HEK293 (cell line): ENCODE measurements at regions not wholly inside any gene's neighbourhood (a gene's known extent, or its start where the extent isn't known, plus 50 kb on each side); places are given as distances from the start of the nearest gene placed in this dataset.

Source experiments
- CTCF ChIP-seq: fragments of 450-650 bp; formaldehyde crosslinking; IDR thresholded peaks from 2 replicates; pipeline ENCODE4 v1.5.1; 2016; ENCODE audit warnings: missing biosample characterization, missing genetic modification characterization
- TRIM28 ChIP-seq: IDR thresholded peaks from 2 replicates; pipeline ENCODE4 v1.6.1; 2011; ENCODE audit warnings: low read length, control low read depth, borderline replicate concordance
- ZNF10 ChIP-seq: fragments of 450-650 bp; formaldehyde crosslinking; IDR thresholded peaks from 2 replicates; pipeline ENCODE4 v1.5.1; 2017; ENCODE audit warnings: missing biosample characterization, missing genetic modification characterization
- ZNF112 ChIP-seq: fragments of 450-650 bp; formaldehyde crosslinking; IDR thresholded peaks from 2 replicates; pipeline ENCODE4 v1.5.0; 2017; ENCODE audit warnings: missing biosample characterization, missing genetic modification characterization
- ZNF175 ChIP-seq: fragments of 450-650 bp; formaldehyde crosslinking; IDR thresholded peaks from 2 replicates; pipeline ENCODE4 v1.5.1; 2016; ENCODE audit warnings: missing biosample characterization, missing genetic modification characterization
- ZNF311 ChIP-seq: fragments of 450-650 bp; formaldehyde crosslinking; IDR thresholded peaks from 2 replicates; pipeline ENCODE4 v1.5.1; 2017; ENCODE audit warnings: missing biosample characterization, missing genetic modification characterization, borderline replicate concordance
- ZNF362 ChIP-seq: fragments of 450-650 bp; formaldehyde crosslinking; IDR thresholded peaks from 2 replicates; pipeline ENCODE4 v1.5.1; 2016; ENCODE audit warnings: missing biosample characterization, missing genetic modification characterization
- ZNF394 ChIP-seq: fragments of 450-650 bp; formaldehyde crosslinking; IDR thresholded peaks from 2 replicates; pipeline ENCODE4 v1.5.1; 2016; ENCODE audit warnings: missing biosample characterization, missing genetic modification characterization, mild to moderate bottlenecking, moderate library complexity, borderline replicate concordance

- TF ChIP-seq ZNF10 (tag by site-specific recombination) (no peak), TRIM28 (no peak), CTCF (no peak), ZNF112 (no peak), ZNF362 (no peak), ZNF311 (tag by site-specific recombination) (no peak), ZNF394 (tag by site-specific recombination) (no peak), ZNF175 (no peak)
Observed at GRCh38 chr16:61364990-61365389, 671.2 kb downstream of the CDH8 start.
